Activated T-cell treated with anti-CD3 and anti-CD28 coated beads, Interleukin-2, amount 50 U/mL, for 72 hours (primary cell): ENCODE measurements at regions not wholly inside any gene's neighbourhood (a gene's known extent, or its start where the extent isn't known, plus 50 kb on each side); places are given as distances from the start of the nearest gene placed in this dataset.
"Not testable (repeated sequence)": the region's sequence is repeated elsewhere in the genome, so short reads cannot be mapped to it uniquely, and the experiment has no call there.

ENCODE experiments used
- ATAC-seq, 2 donors: fragments of 150-1000 bp; cut with Tn5 transposase; replicated peaks in 1 of 2; 2 replicates each; pipeline ENCODE4 v1.10.0; 2021; ENCODE audit warnings: moderate library complexity in 2 of 2, mild to moderate bottlenecking in 1 of 2
- DNase-seq, 2 donors: peaks; one replicate each; pipeline ENCODE4 v3.0.0; 2021 to 2022; ENCODE audit warnings: mixed read lengths in 1 of 2
- H3K27ac Mint-ChIP-seq: one replicate; pipeline ENCODE4 v1.8.0; 2022; ENCODE audit warnings: mild to moderate bottlenecking, moderate library complexity, mixed read lengths
- H3K27me3 Mint-ChIP-seq: one replicate; pipeline ENCODE4 v1.8.0; 2022; ENCODE audit warnings: low read depth, mixed read lengths
- H3K36me3 Mint-ChIP-seq, 2 donors: one replicate each; pipeline ENCODE4 v1.8.0; 2022; ENCODE audit warnings: mixed read lengths in 2 of 2, mild to moderate bottlenecking in 1 of 2; ENCODE audit not compliant: insufficient read depth in 2 of 2
- H3K4me1 Mint-ChIP-seq: one replicate; pipeline ENCODE4 v1.8.0; 2022; ENCODE audit warnings: low read depth, mixed read lengths
- H3K4me3 Mint-ChIP-seq, 2 donors: one replicate each; pipeline ENCODE4 v1.8.0; 2022; ENCODE audit warnings: mild to moderate bottlenecking in 2 of 2, mixed read lengths in 2 of 2, moderate library complexity in 2 of 2
- H3K9me3 Mint-ChIP-seq, 2 donors: one replicate each; pipeline ENCODE4 v1.8.0; 2022; ENCODE audit warnings: mixed read lengths in 2 of 2

GRCh38 chr19:37303591-37304171 is 67.2 kb upstream of the ZNF527 start:
- no peak for ATAC-seq
- Mint-ChIP-seq H3K27ac (no peak overlapping the region), H3K4me1 (no peaks in the 10 kb centered on the region), H3K4me3 (no peak overlapping the region), H3K27me3 (no peaks in the 10 kb centered on the region), H3K9me3 (peaks cover 8 to 9% of the 10 kb centered on the region in 2 donors), H3K36me3 (peaks cover 3% of the 10 kb centered on the region in 2 donors)
- DNase-seq = no peak

- DNase-seq (no peak), ATAC-seq (no peak)
- Mint-ChIP-seq H3K36me3 (peaks cover 3% of the 10 kb centered on the region in 2 donors), H3K4me1 (no peaks in the 10 kb centered on the region), H3K27ac (no peak overlapping the region), H3K9me3 (peaks cover 8 to 9% of the 10 kb centered on the region in 2 donors), H3K27me3 (no peaks in the 10 kb centered on the region), H3K4me3 (peak overlapping the region in 1 of 2 donors; percentile 49)
Observed at GRCh38 chr19:37304190-37304883, 66.6 kb upstream of the ZNF527 start.

GRCh38 chr19:37304884-37305255 is 66.0 kb upstream of the ZNF527 start:
- Mint-ChIP-seq H3K27me3 (no peaks in the 10 kb centered on the region), H3K27ac (no peak overlapping the region), H3K4me1 (no peaks in the 10 kb centered on the region), H3K36me3 (peaks cover 3% of the 10 kb centered on the region in 2 donors), H3K4me3 (no peak overlapping the region), H3K9me3 (peaks cover 8 to 9% of the 10 kb centered on the region in 2 donors)
- no peak for ATAC-seq
- DNase-seq = no peak

GRCh38 chr19:37306383-37306963 is 64.4 kb upstream of the ZNF527 start:
- H3K4me3 Mint-ChIP-seq = no peak overlapping the region
- no peaks in the 10 kb centered on the region for H3K4me1 Mint-ChIP-seq
- no peak for ATAC-seq
- H3K27ac Mint-ChIP-seq = no peak overlapping the region
- no peaks in the 10 kb centered on the region for H3K27me3 Mint-ChIP-seq
- peaks cover 8 to 9% of the 10 kb centered on the region in 2 donors for H3K9me3 Mint-ChIP-seq
- no peak for DNase-seq
- peaks cover 3% of the 10 kb centered on the region in 2 donors for H3K36me3 Mint-ChIP-seq

GRCh38 chr19:37309834-37310575 is 60.9 kb upstream of the ZNF527 start:
- H3K36me3 Mint-ChIP-seq = peaks cover 8 to 9% of the 10 kb centered on the region in 2 donors
- no peak overlapping the region for H3K27ac Mint-ChIP-seq
- no peak for ATAC-seq
- DNase-seq = peak in 1 of 2 donors; percentile 12
- H3K4me3 Mint-ChIP-seq = no peak overlapping the region
- no peaks in the 10 kb centered on the region for H3K27me3 Mint-ChIP-seq
- peaks cover 6 to 11% of the 10 kb centered on the region in 2 donors for H3K9me3 Mint-ChIP-seq
- H3K4me1 Mint-ChIP-seq = peaks cover 18% of the 10 kb centered on the region

GRCh38 chr19:37312531-37313334 is 58.2 kb upstream of the ZNF527 start:
- H3K36me3 Mint-ChIP-seq = peaks cover 13 to 15% of the 10 kb centered on the region in 2 donors
- not testable (repeated sequence) for H3K9me3 Mint-ChIP-seq, H3K27ac Mint-ChIP-seq, H3K27me3 Mint-ChIP-seq
- ATAC-seq (peak; percentile 48 to 62), DNase-seq (peak; percentile 57 to 62)
- peak overlapping the region; percentile 63 to 78 for H3K4me3 Mint-ChIP-seq
- H3K4me1 Mint-ChIP-seq = peaks cover 18% of the 10 kb centered on the region

- Mint-ChIP-seq H3K27ac (no peak overlapping the region), H3K4me1 (peaks cover 18% of the 10 kb centered on the region), H3K9me3 (peaks cover 4 to 5% of the 10 kb centered on the region in 2 donors), H3K4me3 (peak overlapping the region; percentile 63 to 78), H3K36me3 (peaks cover 14 to 15% of the 10 kb centered on the region in 2 donors), H3K27me3 (no peaks in the 10 kb centered on the region)
- no peak for DNase-seq
- ATAC-seq = no peak
Observed at GRCh38 chr19:37313335-37313627, 57.6 kb upstream of the ZNF527 start.

GRCh38 chr19:37317403-37318209 is 53.3 kb upstream of the ZNF527 start:
- ATAC-seq = peak; percentile 97 to 98
- no peaks in the 10 kb centered on the region for H3K27me3 Mint-ChIP-seq
- peaks cover 4 to 5% of the 10 kb centered on the region in 2 donors for H3K9me3 Mint-ChIP-seq
- peaks cover 19 to 33% of the 10 kb centered on the region in 2 donors for H3K36me3 Mint-ChIP-seq
- peaks cover 49% of the 10 kb centered on the region for H3K4me1 Mint-ChIP-seq
- DNase-seq = peak; percentile 93 to 95
- H3K27ac Mint-ChIP-seq = peak overlapping the region; percentile 96
- H3K4me3 Mint-ChIP-seq = peak overlapping the region; percentile 98

GRCh38 chr19:37320988-37321387 is 49.9 kb upstream of the ZNF527 start:
- ATAC-seq, DNase-seq, H3K9me3 Mint-ChIP-seq, H3K27me3 Mint-ChIP-seq, H3K27ac Mint-ChIP-seq, H3K4me3 Mint-ChIP-seq: not testable (repeated sequence)
- Mint-ChIP-seq H3K4me1 (peaks cover 40% of the 10 kb centered on the region), H3K36me3 (peaks cover 14 to 35% of the 10 kb centered on the region in 2 donors)
